HEK293 (cell line): ENCODE measurements at regions not wholly inside any gene's neighbourhood (a gene's known extent, or its start where the extent isn't known, plus 50 kb on each side); places are given as distances from the start of the nearest gene placed in this dataset.

ENCODE experiments used
- CTCF ChIA-PET: fragments of 350-600 bp; formaldehyde crosslinking; extraction: SDS; loops from one replicate; lab custom pipeline; 2021; ENCODE audit warnings: antibody characterized with exemption; lab: Yijun Ruan, JAX
- POLR2A ChIA-PET: fragments of 300-600 bp; formaldehyde crosslinking; extraction: SDS; loops from one replicate; lab custom pipeline; 2020; ENCODE audit warnings: antibody characterized with exemption, inconsistent platforms; lab: Yijun Ruan, JAX
- H3K27ac ChIP-seq: fragments of 200-500 bp; sonication (Bioruptor generic); 2 replicates; pipeline ENCODE4 v1.5.1; 2014; ENCODE audit warnings: low read depth, low read length, control low read depth, inconsistent platforms; ENCODE audit errors: extremely low read depth
- H3K36me3 ChIP-seq, 2 experiments: fragments of 200-500 bp in 1 of 2; sonication (Bioruptor generic) in 1 of 2; 1 replicate in 1 of 2; 2 replicates in 1 of 2; pipeline ENCODE4 v1.5.1; 2014 to 2017; ENCODE audit warnings: inconsistent platforms in 2 of 2, low read length in 2 of 2; ENCODE audit not compliant: control insufficient read depth in 2 of 2, insufficient read depth in 1 of 2
- H3K4me1 ChIP-seq: fragments of 200-500 bp; sonication (Bioruptor generic); 2 replicates; pipeline ENCODE4 v1.5.1; 2014; ENCODE audit warnings: mild to moderate bottlenecking, low read length, inconsistent platforms; ENCODE audit not compliant: control insufficient read depth, insufficient read depth
- H3K4me3 ChIP-seq: 2 replicates; pipeline ENCODE4 v1.5.1; 2011; ENCODE audit warnings: low read depth, mild to moderate bottlenecking, control low read depth, low read length, moderate library complexity
- H3K9me3 ChIP-seq: fragments of 200-500 bp; sonication (Bioruptor generic); 2 replicates; pipeline ENCODE4 v1.5.1; 2014; ENCODE audit warnings: low read depth, low read length, inconsistent platforms; ENCODE audit not compliant: control insufficient read depth, insufficient read depth
- ATF2 ChIP-seq: fragments of 450-650 bp; formaldehyde crosslinking; IDR thresholded peaks from 2 replicates; pipeline ENCODE4 v1.5.1; 2016; ENCODE audit warnings: missing biosample characterization, missing genetic modification characterization, low read depth
- GFI1B ChIP-seq: fragments of 450-650 bp; formaldehyde crosslinking; IDR thresholded peaks from 2 replicates; pipeline ENCODE4 v1.5.1; 2016; ENCODE audit warnings: missing biosample characterization, missing genetic modification characterization
- KLF17 ChIP-seq: fragments of 450-650 bp; formaldehyde crosslinking; IDR thresholded peaks from 2 replicates; pipeline ENCODE4 v1.5.1; 2016; ENCODE audit warnings: missing biosample characterization, missing genetic modification characterization
- OVOL3 ChIP-seq: fragments of 450-650 bp; formaldehyde crosslinking; IDR thresholded peaks from 2 replicates; pipeline ENCODE4 v1.5.1; 2016; ENCODE audit warnings: missing biosample characterization, missing genetic modification characterization
- PATZ1 ChIP-seq: fragments of 450-650 bp; formaldehyde crosslinking; IDR thresholded peaks from 2 replicates; pipeline ENCODE4 v1.5.1; 2016; ENCODE audit warnings: missing biosample characterization, missing genetic modification characterization
- PRDM6 ChIP-seq: fragments of 450-650 bp; formaldehyde crosslinking; IDR thresholded peaks from 2 replicates; pipeline ENCODE4 v1.5.1; 2017; ENCODE audit warnings: missing biosample characterization, missing genetic modification characterization
- SP3 ChIP-seq: fragments of 450-650 bp; formaldehyde crosslinking; IDR thresholded peaks from 2 replicates; pipeline ENCODE4 v1.5.1; 2016; ENCODE audit warnings: missing biosample characterization, missing genetic modification characterization
- ZBTB11 ChIP-seq: fragments of 450-650 bp; formaldehyde crosslinking; conservative IDR thresholded peaks from 2 replicates; pipeline ENCODE4 v1.5.1; 2016; ENCODE audit warnings: low read depth, missing biosample characterization, missing genetic modification characterization
- ZBTB7A ChIP-seq: fragments of 450-650 bp; formaldehyde crosslinking; IDR thresholded peaks from 2 replicates; pipeline ENCODE4 v1.5.1; 2016; ENCODE audit warnings: low read depth, missing biosample characterization, missing genetic modification characterization
- ZFP37 ChIP-seq: fragments of 450-650 bp; formaldehyde crosslinking; IDR thresholded peaks from 2 replicates; pipeline ENCODE4 v1.5.1; 2016; ENCODE audit warnings: missing biosample characterization, missing genetic modification characterization
- ZNF221 ChIP-seq: fragments of 450-650 bp; formaldehyde crosslinking; IDR thresholded peaks from 2 replicates; pipeline ENCODE4 v1.5.1; 2017; ENCODE audit warnings: missing biosample characterization, missing genetic modification characterization, borderline replicate concordance
- ZNF558 ChIP-seq: fragments of 450-650 bp; formaldehyde crosslinking; IDR thresholded peaks from 2 replicates; pipeline ENCODE4 v1.5.1; 2016; ENCODE audit warnings: missing biosample characterization, missing genetic modification characterization
- ZNF580 ChIP-seq: fragments of 450-650 bp; formaldehyde crosslinking; IDR thresholded peaks from 2 replicates; pipeline ENCODE4 v1.5.1; 2016; ENCODE audit warnings: missing biosample characterization, missing genetic modification characterization
- ZNF626 ChIP-seq: fragments of 450-650 bp; sonication (Bioruptor Pico); formaldehyde crosslinking; IDR thresholded peaks from 2 replicates; pipeline ENCODE4 v1.5.1; 2018; ENCODE audit warnings: missing biosample characterization, missing genetic modification characterization, inconsistent platforms
- ZNF791 ChIP-seq: fragments of 450-650 bp; formaldehyde crosslinking; IDR thresholded peaks from 2 replicates; pipeline ENCODE4 v1.5.1; 2016; ENCODE audit warnings: missing biosample characterization, missing genetic modification characterization

- TF ChIP-seq ZNF580 (tag by site-specific recombination) (no peak), PATZ1 (tag by site-specific recombination) (no peak), GFI1B (no peak), ATF2 (tag by site-specific recombination) (no peak)
Measured at GRCh38 chr1:80657044-80657643, 1143.6 kb upstream of the ADGRL2 start (continued).

GRCh38 chr1:80656641-80657040, 1144.1 kb upstream of the ADGRL2 start:
- POLR2A ChIA-PET, result no interaction called here
- CTCF ChIA-PET, result interaction anchor here (0.6 to 1.2 kb wide), 8 partner anchors 9 to 411 kb away, joined by 3 to 4 read pairs (median 3); no protein-coding TSS in a partner anchor

More at GRCh38 chr1:80656641-80657040, 1144.1 kb upstream of the ADGRL2 start:
- Histone ChIP-seq H3K4me3 (no peak overlapping the region), H3K4me1 (no peaks in the 10 kb centered on the region), H3K27ac (no peak overlapping the region), H3K36me3 (no peaks in the 10 kb centered on the region), H3K9me3 (no peaks in the 10 kb centered on the region)
- TF ChIP-seq ZNF221 (tag by site-specific recombination) (no peak), ATF2 (tag by site-specific recombination) (no peak), SP3 (tag by site-specific recombination) (no peak), ZFP37 (tag by site-specific recombination) (no peak), PRDM6 (tag by site-specific recombination) (no peak), ZBTB11 (tag by site-specific recombination) (no peak), ZNF626 (no peak), ZNF791 (tag by site-specific recombination) (no peak), OVOL3 (tag by site-specific recombination) (no peak), ZNF558 (no peak), KLF17 (tag by site-specific recombination) (no peak), PATZ1 (tag by site-specific recombination) (no peak), ZBTB7A (tag by site-specific recombination) (no peak)
